HL-60/S4 (cell line): ENCODE measurements at regions not wholly inside any gene's neighbourhood (a gene's known extent, or its start where the extent isn't known, plus 50 kb on each side); places are given as distances from the start of the nearest gene placed in this dataset.

Source experiments
- in situ Hi-C: fragments of 300-500 bp; cut with MboI; formaldehyde crosslinking; loops from 2 replicates; pipeline ENCODE4 v1.14.3; 2022; ENCODE audit warnings: low sequenced_read_pairs

- in situ Hi-C loops, result no loop called here
These were observed 63.0 kb upstream of the NR2F2 start for GRCh38 chr15:96267463-96267862.

DNA sequence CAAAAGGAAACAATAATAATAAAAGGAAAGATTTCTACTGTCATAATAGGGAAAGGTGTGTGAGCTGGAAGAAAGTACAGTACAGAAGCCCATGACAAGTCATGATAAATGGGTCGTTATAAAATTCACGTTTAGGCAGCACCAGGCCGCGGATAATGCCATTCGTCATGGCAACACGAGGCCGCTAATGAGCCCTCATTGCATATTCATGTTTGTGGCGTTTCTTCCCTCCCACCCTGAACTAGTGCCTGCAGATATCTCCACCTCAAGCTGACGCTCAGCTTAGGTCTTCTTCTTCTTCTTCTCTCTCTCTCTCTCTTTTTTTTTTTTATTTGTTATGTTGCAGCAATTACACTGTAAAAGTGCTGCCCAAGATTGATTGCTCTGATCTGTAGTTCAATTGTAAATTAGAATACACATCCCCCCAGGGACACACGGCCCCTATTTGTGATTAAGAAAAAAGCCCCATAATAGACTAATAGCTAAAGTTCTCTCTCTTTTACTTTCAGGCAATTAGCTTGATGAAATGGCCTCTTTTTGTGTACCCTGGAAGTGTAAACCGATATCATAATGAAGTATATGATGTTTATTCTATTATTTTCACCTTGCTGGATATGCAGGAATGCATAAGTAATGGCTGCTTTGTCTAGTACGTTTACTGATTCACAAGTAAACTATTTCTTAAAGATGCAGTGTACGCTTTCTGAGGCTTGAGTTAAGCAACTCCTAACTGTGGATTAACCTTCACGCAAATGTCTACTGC, 61.9 kb upstream of the NR2F2 start:
- in situ Hi-C loops, result no loop called here

- in situ Hi-C loops, result no loop called here
These were observed 59.8 kb upstream of the NR2F2 start for GRCh38 chr15:96270581-96271172.

DNA sequence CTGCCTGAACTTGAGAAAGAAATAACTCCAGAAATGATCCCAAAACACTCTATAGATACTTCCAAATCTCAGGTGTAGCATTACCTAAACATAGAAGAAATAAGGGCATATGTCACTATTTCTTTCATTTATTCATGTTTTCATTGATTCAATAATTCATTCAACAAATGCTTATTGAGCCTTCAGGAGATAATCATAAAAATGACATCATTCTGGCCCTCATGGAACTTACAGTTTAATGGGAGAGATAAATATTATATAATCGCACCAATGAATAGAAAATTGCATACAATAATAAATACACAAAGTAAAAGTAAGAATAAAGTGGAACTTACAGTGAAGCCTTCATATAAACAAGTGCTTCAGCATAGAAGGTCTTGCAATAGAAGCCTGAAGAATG, 58.1 kb upstream of the NR2F2 start:
- in situ Hi-C loops, result no loop called here

DNA sequence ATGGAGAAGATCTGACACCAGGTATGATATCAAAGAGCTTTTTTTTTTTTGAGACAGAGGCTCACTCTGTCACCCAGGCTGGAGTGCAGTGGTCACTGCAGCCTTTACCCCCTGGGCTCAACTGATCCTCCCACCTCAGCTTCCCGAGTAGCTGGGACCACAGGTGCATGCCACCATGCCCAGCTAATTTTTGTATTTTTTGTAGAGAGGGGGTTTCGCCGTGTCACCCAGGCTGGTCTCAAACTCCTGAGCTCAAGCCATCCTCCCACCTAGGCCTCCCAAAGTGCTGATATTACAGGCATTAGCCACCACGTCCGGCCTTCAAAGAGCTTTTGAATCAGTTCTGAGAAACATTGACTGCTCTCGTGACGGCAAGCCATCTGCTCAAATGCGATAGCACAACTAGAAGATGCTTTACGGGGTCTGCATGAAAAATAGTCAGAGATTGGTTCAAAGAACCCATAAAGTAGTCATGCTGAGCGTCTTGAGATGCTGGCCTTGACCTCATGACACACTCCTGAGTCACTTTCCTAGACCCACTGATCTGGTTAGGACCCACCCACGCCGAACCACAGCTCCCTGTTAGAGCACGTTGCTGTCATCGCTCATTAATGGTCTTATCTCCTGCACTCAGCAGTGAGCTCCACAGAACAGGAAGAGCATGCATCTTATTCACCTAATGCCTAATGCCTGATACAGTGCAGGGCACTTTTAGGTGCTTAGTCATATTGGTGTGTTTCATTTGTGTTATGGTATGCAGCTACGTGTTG, 57.0 kb upstream of the NR2F2 start:
- in situ Hi-C loops, result no loop called here

DNA sequence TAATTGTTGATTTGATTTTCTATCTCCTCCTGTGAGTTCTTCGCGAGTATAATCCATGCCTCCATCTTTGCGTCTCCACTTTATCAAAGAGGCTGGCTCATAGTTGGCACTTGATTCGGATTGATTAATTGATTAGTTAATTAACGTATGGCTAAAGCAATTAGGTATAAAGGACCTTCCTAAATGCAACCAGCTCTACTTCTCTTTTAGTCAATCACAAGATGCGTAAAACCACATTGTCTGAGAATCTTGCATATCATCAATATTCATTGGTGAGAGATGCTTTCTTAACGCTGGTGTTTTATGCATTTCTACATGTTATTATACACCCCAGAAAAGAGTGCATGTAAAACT, 56.4 kb upstream of the NR2F2 start:
- in situ Hi-C loops, result no loop called here

- in situ Hi-C loops, result loop anchor here (25.0 kb wide), 1 partner anchor 87 kb away; no protein-coding TSS in a partner anchor
These were observed 55.8 kb upstream of the NR2F2 start for GRCh38 chr15:96274698-96275097.

GRCh38 chr15:96276438-96277210, 53.9 kb upstream of the NR2F2 start:
- in situ Hi-C loops, result loop anchor here (25.0 kb wide), 1 partner anchor 89 kb away; no protein-coding TSS in a partner anchor
